NCI-H2227 (cell line): ENCODE measurements at regions not wholly inside any gene's neighbourhood (a gene's known extent, or its start where the extent isn't known, plus 50 kb on each side); places are given as distances from the start of the nearest gene placed in this dataset.
"Not testable (repeated sequence)": the region's sequence is repeated elsewhere in the genome, so short reads cannot be mapped to it uniquely, and the experiment has no call there.

ENCODE experiments used
- DNase-seq: peaks from one replicate; lab custom pipeline; 2025; ENCODE audit not compliant: unreplicated experiment; lab: John Stamatoyannopoulos, UW

DNA sequence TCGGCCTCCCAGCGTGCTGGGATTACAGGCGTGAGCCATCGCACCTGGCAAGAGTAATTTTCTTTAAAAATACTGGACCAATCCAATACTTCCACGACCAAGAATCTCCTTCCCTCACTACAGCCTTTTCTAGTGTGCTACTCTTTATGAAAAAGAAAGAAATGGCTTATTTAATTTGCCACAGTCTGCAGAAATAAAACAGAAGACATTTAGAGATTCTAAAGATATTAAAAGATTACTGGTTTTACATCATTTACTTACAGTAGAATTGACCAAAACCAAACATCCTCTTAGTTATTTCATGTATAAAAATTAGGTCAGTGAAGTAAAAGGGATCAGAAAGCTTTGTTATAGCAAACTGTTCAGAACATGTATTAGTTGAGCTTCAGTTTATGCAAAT is 679.6 kb downstream of the MAT2B start:
- DNase-seq = no peak

GRCh38 chr5:164186550-164186949 is 681.1 kb downstream of the MAT2B start:
- no peak for DNase-seq

DNA sequence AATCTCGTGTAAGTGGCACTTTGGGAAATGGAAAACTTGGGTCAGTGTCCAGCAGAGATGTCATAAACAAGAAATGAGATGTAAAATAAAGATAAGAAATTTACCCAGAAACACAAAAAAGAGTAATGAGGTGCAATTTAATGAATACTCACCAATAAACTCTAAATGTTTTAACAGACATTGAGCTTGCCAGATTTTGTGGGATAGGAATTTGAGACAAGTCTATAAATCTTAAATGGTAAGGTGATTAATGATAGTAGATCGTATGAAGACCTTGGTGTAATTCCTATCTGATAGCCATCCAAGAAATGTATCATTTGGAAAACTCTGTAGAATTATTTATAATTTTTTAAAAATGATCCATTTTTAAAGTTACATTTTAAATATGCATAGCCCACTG is 682.4 kb downstream of the MAT2B start:
- DNase-seq = no peak

GRCh38 chr5:164188733-164189148 is 683.3 kb downstream of the MAT2B start:
- DNase-seq = peak; percentile 48

DNA sequence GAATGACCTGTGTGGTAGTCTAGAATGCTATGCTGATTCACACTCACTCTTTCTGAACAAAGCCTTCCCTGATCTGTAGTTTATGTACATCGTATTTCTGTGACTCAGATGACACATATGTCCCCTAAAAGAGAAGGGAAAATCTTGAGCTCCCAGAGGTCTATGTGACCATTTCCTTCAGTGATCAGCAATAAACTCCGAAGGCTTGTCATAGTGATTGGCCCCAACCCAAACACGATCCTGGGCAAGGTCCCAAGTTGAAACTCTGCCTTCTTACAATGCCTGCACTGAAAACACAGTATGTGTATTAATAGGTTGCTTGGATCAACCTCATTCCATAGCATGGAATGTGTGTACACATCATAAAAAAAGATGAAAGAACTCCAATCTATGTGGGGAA is 685.8 kb downstream of the MAT2B start:
- DNase-seq = no peak

GRCh38 chr5:164202338-164202737 is 696.9 kb downstream of the MAT2B start:
- no peak for DNase-seq

DNA sequence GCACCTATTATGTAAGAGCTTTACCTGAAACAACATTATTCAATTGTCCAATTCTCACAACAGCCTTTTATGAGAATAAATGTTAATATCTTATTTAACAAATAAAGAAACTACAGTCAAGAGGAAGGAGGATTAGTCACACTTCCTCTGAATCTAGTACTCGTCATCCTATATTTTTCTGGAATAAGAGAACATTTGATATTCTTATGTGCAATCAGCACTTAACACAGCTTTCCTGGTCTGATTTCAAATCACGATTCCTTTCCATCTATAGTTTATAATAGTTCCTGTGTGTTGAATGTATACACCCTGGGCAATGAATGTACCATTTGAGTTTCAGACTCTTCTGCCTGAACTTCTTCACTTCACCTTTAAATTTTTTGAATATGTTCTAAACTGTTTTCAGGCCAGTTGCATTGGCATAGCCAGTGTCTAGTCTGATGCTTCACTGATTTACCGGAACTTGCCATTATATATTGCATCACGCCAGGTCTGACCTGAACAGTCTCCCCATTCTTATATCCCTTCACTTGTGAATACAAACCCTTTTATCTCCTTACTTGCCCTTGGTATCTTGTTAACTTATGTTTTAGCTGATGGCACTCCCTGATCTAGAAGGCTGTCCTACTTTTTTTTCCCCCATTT is 698.3 kb downstream of the MAT2B start:
- no peak for DNase-seq

- no peak for DNase-seq
Observed at GRCh38 chr5:164204338-164204946, 699.0 kb downstream of the MAT2B start.

DNA sequence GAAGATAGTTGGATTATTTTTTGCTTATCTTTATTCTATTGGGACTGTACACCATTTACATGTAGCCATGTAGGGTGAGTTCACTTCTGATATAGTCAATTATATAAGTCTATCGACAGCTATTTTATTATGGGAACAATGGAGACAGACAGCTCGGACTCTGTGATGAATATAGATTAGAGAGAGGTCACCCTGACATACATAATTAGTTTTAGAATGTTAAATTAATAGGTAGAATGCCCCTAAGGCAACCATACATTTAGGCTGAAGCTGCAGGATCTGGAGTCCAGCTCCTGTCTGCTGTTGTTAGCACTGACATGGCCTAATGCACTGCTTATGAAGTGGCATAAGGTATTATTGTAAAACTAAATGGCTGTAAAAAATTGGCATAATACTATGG is 700.8 kb downstream of the MAT2B start:
- DNase-seq = no peak

DNA sequence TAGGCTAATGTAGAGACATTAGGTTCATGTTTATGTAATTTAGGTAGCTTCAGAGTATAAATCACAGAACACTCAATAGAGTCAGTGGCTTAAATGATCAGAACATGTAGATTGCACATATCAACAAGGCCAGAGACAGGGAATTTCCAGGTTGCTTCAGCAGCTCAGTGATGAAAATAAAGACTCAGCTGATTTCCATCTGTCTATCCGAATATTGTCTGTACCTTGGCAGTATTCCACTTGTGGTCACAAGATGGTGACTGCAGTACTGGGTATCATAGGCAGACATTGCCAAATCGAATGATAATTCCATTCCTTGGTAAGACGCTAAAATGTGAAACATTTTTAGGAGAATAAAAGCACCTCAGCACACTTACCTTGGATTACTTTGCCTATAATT is 702.2 kb downstream of the MAT2B start:
- no peak for DNase-seq

- DNase-seq = no peak
Observed at GRCh38 chr5:164210491-164210890, 705.1 kb downstream of the MAT2B start.

GRCh38 chr5:164214698-164215097 is 709.3 kb downstream of the MAT2B start:
- DNase-seq = no peak

- no peak for DNase-seq
Observed at GRCh38 chr5:164217464-164217863, 712.0 kb downstream of the MAT2B start.

- no peak for DNase-seq
Observed at GRCh38 chr5:164220522-164220921, 715.1 kb downstream of the MAT2B start.

DNA sequence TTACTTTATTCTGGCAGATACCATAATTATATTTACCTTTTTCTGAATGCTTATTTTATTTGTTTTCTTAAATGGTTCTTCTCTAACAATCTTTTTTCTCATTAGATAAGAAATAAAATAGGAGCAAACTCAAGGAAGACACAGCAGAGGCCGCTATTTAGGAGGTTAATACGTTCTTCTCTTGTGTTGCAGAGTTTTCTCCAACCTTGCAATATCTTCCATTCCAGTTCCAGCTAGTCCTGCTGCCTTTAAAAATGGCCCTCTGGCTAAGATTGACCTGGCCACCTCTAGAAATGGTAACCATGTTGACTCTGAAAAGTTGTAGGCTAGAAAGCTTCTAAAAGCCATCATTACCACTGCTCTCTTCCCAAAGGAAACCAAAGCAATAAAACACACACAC is 718.8 kb downstream of the MAT2B start:
- DNase-seq = no peak

DNA sequence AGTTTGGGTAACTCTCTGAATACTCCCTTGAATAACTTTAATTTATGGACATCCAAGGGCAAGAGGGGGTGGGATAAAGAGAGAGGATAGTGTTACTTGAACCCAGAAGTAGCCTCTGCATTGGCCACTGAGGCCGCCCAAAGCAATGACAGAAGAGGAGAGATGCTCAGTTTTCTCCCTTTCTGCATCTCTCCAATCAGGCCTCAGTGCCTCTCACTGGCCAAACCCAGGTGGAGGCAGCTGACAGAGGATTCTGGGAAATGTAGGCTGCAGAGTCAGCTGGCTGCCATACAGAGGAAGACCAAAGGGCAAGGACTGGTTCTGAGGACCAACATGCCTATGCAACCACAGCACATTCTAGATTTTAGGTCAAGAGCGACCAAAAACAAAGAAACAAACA is 719.4 kb downstream of the MAT2B start:
- no peak for DNase-seq

DNA sequence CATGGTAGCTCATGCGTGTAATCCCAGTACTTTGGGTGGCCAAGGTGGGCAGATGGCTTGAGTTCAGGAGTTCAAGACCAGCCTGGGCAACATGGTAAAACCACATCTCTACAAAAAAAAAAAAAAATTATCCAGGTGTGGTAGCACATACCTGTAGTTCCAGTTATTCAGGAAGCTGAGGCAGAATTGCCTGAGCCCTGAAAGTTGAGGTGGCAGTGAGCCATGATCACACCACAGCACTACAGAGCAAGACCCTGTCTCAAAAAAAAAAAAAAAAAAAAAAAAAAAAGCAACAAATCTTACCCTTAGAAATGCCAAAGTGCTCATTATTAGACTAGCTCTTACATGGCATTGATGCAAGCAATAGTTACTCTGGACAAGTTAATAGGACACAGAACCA is 724.9 kb downstream of the MAT2B start:
- no peak for DNase-seq

DNA sequence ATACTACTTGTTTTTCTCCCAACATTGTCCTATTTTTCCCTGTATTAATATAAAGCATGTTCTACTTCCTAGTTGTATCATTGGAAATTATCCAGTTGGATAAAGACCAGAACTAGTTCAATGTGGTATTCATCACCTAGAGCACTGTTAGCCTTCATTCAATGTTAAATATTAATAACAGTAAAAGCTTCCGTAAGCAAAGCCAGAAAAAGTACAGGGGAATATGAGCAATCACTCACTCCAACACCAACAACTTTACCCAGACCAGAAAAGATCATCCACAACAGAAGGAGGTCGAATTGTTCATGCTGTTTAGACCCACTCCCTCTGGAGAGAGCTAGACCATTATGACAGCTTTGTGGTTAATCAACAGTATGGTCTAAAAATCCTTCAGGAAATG is 728.4 kb downstream of the MAT2B start:
- no peak for DNase-seq

- DNase-seq = no peak
Observed at GRCh38 chr5:164234321-164234720, 728.9 kb downstream of the MAT2B start.

- DNase-seq = no peak
Observed at GRCh38 chr5:164235300-164235891, 730.0 kb downstream of the MAT2B start.

- no peak for DNase-seq
Observed at GRCh38 chr5:164237486-164237885, 732.1 kb downstream of the MAT2B start.

DNA sequence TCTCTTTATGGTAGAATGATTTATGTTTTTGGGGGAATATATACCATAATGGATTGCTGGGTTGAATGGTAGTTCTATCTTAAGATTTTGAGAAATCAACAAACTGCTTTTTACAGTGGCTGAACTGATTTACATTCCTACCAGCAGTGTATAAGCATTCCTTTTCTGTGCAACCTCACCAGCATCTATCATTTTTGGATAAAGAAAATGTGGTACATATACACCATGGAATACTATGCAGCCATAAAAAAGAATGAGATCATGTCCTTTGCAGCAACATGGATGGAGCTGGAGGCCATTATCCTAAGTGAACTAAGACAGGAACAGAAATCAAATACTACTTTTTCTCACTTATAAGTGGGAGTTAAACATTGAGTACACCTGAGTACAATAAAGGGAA is 746.4 kb downstream of the MAT2B start:
- DNase-seq = not testable (repeated sequence)

DNA sequence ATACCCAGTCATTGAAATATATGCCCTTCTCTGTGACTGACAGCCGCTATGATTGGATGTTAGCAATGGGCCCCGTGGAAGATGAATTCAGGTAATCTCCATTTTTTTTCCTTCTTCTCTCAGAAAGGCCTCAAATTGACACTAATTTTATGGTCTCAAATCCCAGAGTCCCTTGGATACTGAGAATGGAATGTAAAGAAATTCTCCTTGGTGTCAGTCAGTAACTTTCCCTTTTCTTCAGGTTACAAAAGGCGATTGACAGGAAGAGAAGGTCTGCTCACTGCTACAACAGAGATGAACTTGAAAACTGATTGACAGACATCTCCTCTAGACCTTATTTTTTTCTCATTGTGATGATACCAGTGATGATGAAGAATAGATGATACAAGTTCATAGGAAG is 748.3 kb downstream of the MAT2B start:
- DNase-seq = no peak
